ENCODE measurements at regions not wholly inside any gene's neighbourhood (a gene's known extent, or its start where the extent isn't known, plus 50 kb on each side); places are given as distances from the start of the nearest gene placed in this dataset.
A peak's percentile ranks its signal among the peaks of the same experiment; 100 is the strongest.

DNA sequence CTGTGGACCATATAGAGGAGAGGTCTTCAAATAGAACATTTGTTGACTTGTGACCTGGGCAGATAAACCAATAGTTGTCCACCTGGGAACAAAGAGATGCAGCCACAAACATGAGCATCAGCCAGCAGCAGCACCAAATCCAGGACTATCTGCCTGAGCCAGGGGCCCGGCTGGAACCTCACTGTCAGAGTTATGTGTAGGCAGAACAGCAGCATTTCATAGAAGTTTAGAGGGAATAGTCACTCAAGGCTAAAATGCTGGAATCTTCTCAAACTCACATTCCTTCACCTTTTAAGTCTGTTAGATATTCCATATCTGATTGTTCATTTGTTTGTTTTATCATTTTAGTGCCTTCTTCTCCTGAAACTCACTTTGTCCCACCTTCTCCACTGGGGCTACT is 72.2 kb upstream of the IL6 start:
- FAIRE-seq = no peak
- no peak for DNase-seq (ENCODE audit: insufficient read length)
- TF ChIP-seq POLR2A (IDR thresholded peaks at IDR 0.05; ENCODE audit: low read depth, low read length) (no peak), POLR2AphosphoS5 (IDR thresholded peaks at IDR 0.05; ENCODE audit: low read depth, low read length) (no peak), TAF1 (IDR thresholded peaks at IDR 0.05; ENCODE audit: borderline replicate concordance, low read depth, low read length) (no peak)

DNA sequence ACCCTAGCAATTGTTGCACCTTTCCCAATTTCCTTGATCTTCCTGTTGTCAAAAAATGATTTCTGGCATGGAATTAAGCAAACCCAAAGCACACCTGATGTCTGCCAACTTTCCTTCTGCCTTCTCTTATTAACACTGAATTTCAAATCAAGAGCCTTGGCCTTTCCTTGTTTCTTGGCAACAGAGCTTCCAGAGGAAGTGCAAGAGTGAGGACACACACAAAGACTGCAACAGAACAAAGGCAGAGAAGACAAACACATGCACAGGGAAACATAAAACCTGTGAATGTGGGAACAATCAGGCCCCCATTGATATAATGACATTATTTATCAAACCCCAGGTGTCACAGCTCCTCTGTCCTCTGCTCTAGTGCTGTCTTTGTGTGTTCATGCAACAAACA is 73.0 kb upstream of the IL6 start:
- DNase-seq (ENCODE audit: insufficient read length) (no peak), FAIRE-seq (no peak)
- TF ChIP-seq POLR2A (IDR thresholded peaks at IDR 0.05; ENCODE audit: low read depth, low read length) = no peak
- TF ChIP-seq POLR2AphosphoS5 (IDR thresholded peaks at IDR 0.05; ENCODE audit: low read depth, low read length) = no peak
- TF ChIP-seq TAF1 (IDR thresholded peaks at IDR 0.05; ENCODE audit: borderline replicate concordance, low read depth, low read length) = no peak

- DNase-seq (ENCODE audit: insufficient read length) (no peak), FAIRE-seq (no peak)
- TF ChIP-seq POLR2AphosphoS5 (IDR thresholded peaks at IDR 0.05; ENCODE audit: low read depth, low read length) = no peak
- no peak for TF ChIP-seq POLR2A (IDR thresholded peaks at IDR 0.05; ENCODE audit: low read depth, low read length)
- no peak for TF ChIP-seq TAF1 (IDR thresholded peaks at IDR 0.05; ENCODE audit: borderline replicate concordance, low read depth, low read length)
Measured at GRCh38 chr7:22651534-22652243, 75.3 kb upstream of the IL6 start.

DNA sequence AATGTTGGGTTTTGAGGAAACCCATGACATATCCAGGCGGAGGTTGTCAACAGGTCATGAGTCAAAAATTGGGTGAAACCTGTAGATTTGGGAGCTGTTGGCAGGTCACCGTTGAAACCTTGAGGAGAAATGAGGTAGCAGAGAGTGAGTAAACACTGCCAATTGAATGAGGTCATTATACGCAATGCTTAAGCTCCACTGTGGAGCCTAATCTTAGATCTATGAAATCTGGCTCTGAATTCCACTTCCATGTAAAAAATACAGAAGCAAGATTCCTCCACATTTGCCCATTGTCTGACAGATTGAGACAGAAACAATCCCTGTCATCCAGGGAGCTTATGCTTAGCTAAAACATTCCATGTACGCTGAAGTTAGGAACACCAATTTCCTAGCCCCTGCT is 76.0 kb upstream of the IL6 start:
- FAIRE-seq = no peak
- DNase-seq (ENCODE audit: insufficient read length) = no peak

GRCh38 chr7:22649686-22650085 is 77.3 kb upstream of the IL6 start:
- DNase-seq (ENCODE audit: insufficient read length) (no peak), FAIRE-seq (no peak)
- TF ChIP-seq POLR2A (IDR thresholded peaks at IDR 0.05; ENCODE audit: low read depth, low read length) (no peak), POLR2AphosphoS5 (IDR thresholded peaks at IDR 0.05; ENCODE audit: low read depth, low read length) (no peak), TAF1 (IDR thresholded peaks at IDR 0.05; ENCODE audit: borderline replicate concordance, low read depth, low read length) (no peak)

More for the DNA sequence above, 76.0 kb upstream of the IL6 start:
- TF ChIP-seq POLR2AphosphoS5 (IDR thresholded peaks at IDR 0.05; ENCODE audit: low read depth, low read length) (no peak), TAF1 (IDR thresholded peaks at IDR 0.05; ENCODE audit: borderline replicate concordance, low read depth, low read length) (no peak), POLR2A (IDR thresholded peaks at IDR 0.05; ENCODE audit: low read depth, low read length) (no peak)

DNA sequence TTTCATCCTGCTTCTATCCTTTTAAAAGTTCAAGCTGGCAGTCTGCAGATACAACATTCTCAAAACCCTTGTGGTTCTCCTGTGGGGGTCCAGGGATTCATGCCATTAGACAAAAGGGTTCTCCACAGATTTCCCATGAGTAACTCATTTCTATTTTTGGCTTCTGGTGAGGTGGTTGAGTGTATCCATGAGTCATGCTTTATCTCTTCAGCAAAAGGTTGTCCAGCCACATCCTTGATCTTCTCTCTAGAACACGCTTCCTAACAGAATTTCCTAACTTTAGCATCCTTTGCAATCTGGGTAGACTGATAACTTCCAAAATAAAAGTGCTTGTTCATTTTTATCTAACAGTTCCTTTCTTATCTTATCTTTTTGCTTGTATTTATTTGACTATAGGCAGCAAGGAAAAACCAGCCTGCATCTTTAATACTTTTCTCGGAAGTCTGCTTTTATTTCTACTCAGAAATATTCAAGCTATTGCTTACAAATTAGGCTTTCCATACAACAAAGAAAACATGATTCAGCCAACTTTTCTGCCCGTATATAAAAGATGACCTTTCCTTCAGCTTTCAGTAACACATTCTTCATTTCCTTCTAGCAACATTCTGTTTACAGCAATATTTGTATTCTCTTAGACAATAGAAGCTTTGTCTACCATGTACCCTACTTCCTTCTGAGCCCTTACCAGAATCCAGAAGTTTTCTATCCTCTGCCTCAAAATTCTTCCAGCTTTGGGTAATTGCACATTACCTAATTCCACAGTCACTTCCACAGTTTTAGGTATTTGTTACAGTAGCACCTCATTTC is 79.3 kb upstream of the IL6 start:
- DNase-seq (ENCODE audit: insufficient read length) (no peak), FAIRE-seq (no peak)
- TF ChIP-seq TAF1 (IDR thresholded peaks at IDR 0.05; ENCODE audit: borderline replicate concordance, low read depth, low read length) (no peak), POLR2A (IDR thresholded peaks at IDR 0.05; ENCODE audit: low read depth, low read length) (no peak), POLR2AphosphoS5 (IDR thresholded peaks at IDR 0.05; ENCODE audit: low read depth, low read length) (no peak)

GRCh38 chr7:22645418-22646181 is 81.4 kb upstream of the IL6 start:
- no peak for FAIRE-seq
- TF ChIP-seq TAF1 (IDR thresholded peaks at IDR 0.05; ENCODE audit: borderline replicate concordance, low read depth, low read length) (no peak), POLR2AphosphoS5 (IDR thresholded peaks at IDR 0.05; ENCODE audit: low read depth, low read length) (no peak), POLR2A (IDR thresholded peaks at IDR 0.05; ENCODE audit: low read depth, low read length) (no peak)
- no peak for DNase-seq (ENCODE audit: insufficient read length)

GRCh38 chr7:22642454-22642853 is 84.5 kb upstream of the IL6 start:
- no peak for DNase-seq (ENCODE audit: insufficient read length)
- TF ChIP-seq POLR2A (IDR thresholded peaks at IDR 0.05; ENCODE audit: low read depth, low read length) (no peak), POLR2AphosphoS5 (IDR thresholded peaks at IDR 0.05; ENCODE audit: low read depth, low read length) (no peak), TAF1 (IDR thresholded peaks at IDR 0.05; ENCODE audit: borderline replicate concordance, low read depth, low read length) (no peak)
- FAIRE-seq = no peak

DNA sequence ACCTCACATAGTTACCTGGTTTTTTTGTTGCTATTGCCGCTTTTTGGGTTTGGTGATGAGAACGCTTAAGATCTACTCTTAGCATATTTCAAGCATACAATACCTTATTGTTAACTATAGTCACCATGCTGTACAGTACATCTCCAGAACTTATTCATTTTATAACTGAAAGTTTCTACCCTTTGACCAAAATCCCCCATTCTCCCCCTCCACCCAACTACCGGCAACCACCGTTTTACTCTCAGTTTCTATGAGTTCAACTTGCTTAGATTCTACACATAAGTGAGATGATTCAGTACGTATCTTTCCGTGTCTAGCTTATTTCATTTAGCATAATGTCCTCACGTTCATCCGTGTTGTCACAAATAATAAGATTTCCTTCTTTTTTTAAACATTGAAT is 86.7 kb upstream of the IL6 start:
- DNase-seq (ENCODE audit: insufficient read length) (no peak), FAIRE-seq (peak; percentile 85)

DNA sequence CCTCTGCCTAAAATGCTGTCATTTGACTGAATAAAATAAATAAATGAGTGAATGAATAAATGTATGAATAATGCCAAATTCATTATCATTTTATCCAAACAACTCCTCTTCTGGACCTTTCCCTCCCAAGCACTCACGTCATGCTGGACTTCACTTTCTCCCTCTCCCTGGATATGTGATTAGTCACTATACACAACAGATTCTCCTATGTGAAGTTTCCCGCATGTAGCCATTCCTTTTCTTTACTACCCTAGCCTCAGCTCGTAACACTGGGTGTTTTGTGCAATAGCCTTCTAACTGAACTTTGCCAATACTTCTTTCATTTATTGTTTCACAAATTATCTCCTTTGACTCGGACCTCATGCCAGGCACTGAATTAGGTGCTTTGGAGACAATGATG is 87.6 kb upstream of the IL6 start:
- no peak for DNase-seq (ENCODE audit: insufficient read length)
- FAIRE-seq = no peak
- TF ChIP-seq POLR2AphosphoS5 (IDR thresholded peaks at IDR 0.05; ENCODE audit: low read depth, low read length) (no peak), TAF1 (IDR thresholded peaks at IDR 0.05; ENCODE audit: borderline replicate concordance, low read depth, low read length) (no peak)

More for the DNA sequence above, 86.7 kb upstream of the IL6 start:
- TF ChIP-seq POLR2A (IDR thresholded peaks at IDR 0.05; ENCODE audit: low read depth, low read length) (no peak), POLR2AphosphoS5 (IDR thresholded peaks at IDR 0.05; ENCODE audit: low read depth, low read length) (no peak)

DNA sequence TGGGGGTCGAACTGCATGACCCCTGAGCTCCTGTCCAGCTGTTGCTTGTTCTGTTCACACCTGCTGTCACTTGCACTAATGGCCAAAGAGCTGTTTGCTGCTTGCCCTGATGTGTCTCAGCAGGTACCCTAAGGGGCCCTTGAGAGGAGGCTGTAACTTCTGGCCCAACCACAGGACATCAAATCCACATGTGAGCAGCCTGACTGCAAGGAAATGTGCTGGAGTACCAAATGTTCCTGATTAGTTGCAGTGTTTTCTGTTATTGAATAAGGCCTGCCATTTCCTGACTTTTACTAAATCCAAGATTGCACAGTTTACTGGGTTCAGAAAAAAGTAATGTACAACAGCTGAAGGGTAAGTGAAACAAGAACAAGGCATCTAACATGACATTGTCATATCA is 91.7 kb upstream of the IL6 start:
- TF ChIP-seq TAF1 (IDR thresholded peaks at IDR 0.05; ENCODE audit: borderline replicate concordance, low read depth, low read length) (no peak), POLR2AphosphoS5 (IDR thresholded peaks at IDR 0.05; ENCODE audit: low read depth, low read length) (no peak), POLR2A (IDR thresholded peaks at IDR 0.05; ENCODE audit: low read depth, low read length) (no peak)
- FAIRE-seq (no peak), DNase-seq (ENCODE audit: insufficient read length) (no peak)
